ENCODE measurements at regions not wholly inside any gene's neighbourhood (a gene's known extent, or its start where the extent isn't known, plus 50 kb on each side); places are given as distances from the start of the nearest gene placed in this dataset.

GRCh38 chr4:129403848-129404247, 307.9 kb downstream of the C4orf33 start:
- H3K27me3 ChIP-seq (ENCODE audit: low read depth) = no peaks in the 10 kb centered on the region
- ATAC-seq (no peak), DNase-seq (no peak)
- H3K4me3 ChIP-seq = no peak overlapping the region
- H3K27ac ChIP-seq = no peak overlapping the region
- TF ChIP-seq CTCF (IDR thresholded peaks at IDR 0.05) = no peak
- no peaks in the 10 kb centered on the region for H3K4me1 ChIP-seq
- intact Hi-C loops (cut with DNase I) = no loop called here
- H3K36me3 ChIP-seq = no peaks in the 10 kb centered on the region
- no peaks in the 10 kb centered on the region for H3K9me3 ChIP-seq

- no peaks in the 10 kb centered on the region for H3K27me3 ChIP-seq (ENCODE audit: low read depth)
- no peaks in the 10 kb centered on the region for H3K4me1 ChIP-seq
- ATAC-seq = no peak
- H3K36me3 ChIP-seq = no peaks in the 10 kb centered on the region
- DNase-seq = no peak
- H3K4me3 ChIP-seq = no peak overlapping the region
- H3K27ac ChIP-seq = no peak overlapping the region
- TF ChIP-seq CTCF (IDR thresholded peaks at IDR 0.05) = no peak
- intact Hi-C loops (cut with DNase I) = no loop called here
- H3K9me3 ChIP-seq = no peaks in the 10 kb centered on the region
Observed at GRCh38 chr4:129410115-129410514, 314.2 kb downstream of the C4orf33 start.

GRCh38 chr4:129415004-129415403, 319.1 kb downstream of the C4orf33 start:
- intact Hi-C loops (cut with DNase I) = no loop called here
- no peaks in the 10 kb centered on the region for H3K4me1 ChIP-seq
- DNase-seq (no peak), ATAC-seq (no peak)
- no peaks in the 10 kb centered on the region for H3K27me3 ChIP-seq (ENCODE audit: low read depth)
- TF ChIP-seq CTCF (IDR thresholded peaks at IDR 0.05) = no peak
- H3K27ac ChIP-seq = no peak overlapping the region
- no peaks in the 10 kb centered on the region for H3K36me3 ChIP-seq
- no peak overlapping the region for H3K4me3 ChIP-seq
- no peaks in the 10 kb centered on the region for H3K9me3 ChIP-seq

GRCh38 chr4:129420637-129421036, 324.7 kb downstream of the C4orf33 start:
- no peak overlapping the region for H3K4me3 ChIP-seq
- ATAC-seq (no peak), DNase-seq (no peak)
- intact Hi-C loops (cut with DNase I) = no loop called here
- no peaks in the 10 kb centered on the region for H3K4me1 ChIP-seq
- no peak for TF ChIP-seq CTCF (IDR thresholded peaks at IDR 0.05)
- no peaks in the 10 kb centered on the region for H3K9me3 ChIP-seq
- no peak overlapping the region for H3K27ac ChIP-seq
- no peaks in the 10 kb centered on the region for H3K27me3 ChIP-seq (ENCODE audit: low read depth)
- H3K36me3 ChIP-seq = no peaks in the 10 kb centered on the region

GRCh38 chr4:129422277-129422676, 326.3 kb downstream of the C4orf33 start:
- DNase-seq (no peak), ATAC-seq (no peak)
- Histone ChIP-seq H3K4me3 (no peak overlapping the region), H3K36me3 (no peaks in the 10 kb centered on the region), H3K27me3 (ENCODE audit: low read depth) (no peaks in the 10 kb centered on the region), H3K4me1 (no peaks in the 10 kb centered on the region), H3K27ac (no peak overlapping the region), H3K9me3 (no peaks in the 10 kb centered on the region)
- TF ChIP-seq CTCF (IDR thresholded peaks at IDR 0.05) = no peak
- intact Hi-C loops (cut with DNase I) = no loop called here

GRCh38 chr4:129428454-129428853, 332.5 kb downstream of the C4orf33 start:
- DNase-seq (no peak), ATAC-seq (no peak)
- intact Hi-C loops (cut with DNase I) = no loop called here
- no peaks in the 10 kb centered on the region for H3K36me3 ChIP-seq
- no peak for TF ChIP-seq CTCF (IDR thresholded peaks at IDR 0.05)
- H3K27me3 ChIP-seq (ENCODE audit: low read depth) = no peaks in the 10 kb centered on the region
- H3K27ac ChIP-seq = no peak overlapping the region
- no peaks in the 10 kb centered on the region for H3K9me3 ChIP-seq
- no peaks in the 10 kb centered on the region for H3K4me1 ChIP-seq
- H3K4me3 ChIP-seq = no peak overlapping the region

Data from lower lobe of right lung (tissue), 2 donors.